GM18861 (cell line): ENCODE measurements at regions not wholly inside any gene's neighbourhood (a gene's known extent, or its start where the extent isn't known, plus 50 kb on each side); places are given as distances from the start of the nearest gene placed in this dataset.
"Not testable (repeated sequence)": the region's sequence is repeated elsewhere in the genome, so short reads cannot be mapped to it uniquely, and the experiment has no call there.

Experiments used
- ATAC-seq: cut with Tn5 transposase; IDR thresholded peaks from one replicate; pipeline ENCODE4 v1.9.1; 2021; ENCODE audit not compliant: unreplicated experiment

DNA sequence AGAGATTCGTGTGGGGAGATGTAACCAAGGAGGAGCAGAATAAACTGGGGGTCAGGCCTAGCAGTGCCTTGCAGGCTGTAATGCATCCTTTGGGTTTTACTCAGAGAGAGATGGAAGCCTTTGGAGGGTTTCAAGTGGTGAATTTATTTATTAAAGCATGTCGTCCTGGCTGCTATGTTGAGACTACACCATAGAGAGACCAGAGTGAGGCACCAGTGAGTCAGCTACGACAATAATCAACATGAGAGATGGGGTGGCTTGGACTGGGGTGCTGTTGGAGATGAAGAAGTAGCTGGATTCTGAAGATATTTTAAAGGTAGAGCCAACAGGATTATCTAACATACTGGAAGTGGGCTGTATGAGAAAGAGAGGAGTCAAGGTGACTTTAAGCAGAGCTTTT is 335.3 kb upstream of the ARHGEF26 start:
- ATAC-seq, result no peak

DNA sequence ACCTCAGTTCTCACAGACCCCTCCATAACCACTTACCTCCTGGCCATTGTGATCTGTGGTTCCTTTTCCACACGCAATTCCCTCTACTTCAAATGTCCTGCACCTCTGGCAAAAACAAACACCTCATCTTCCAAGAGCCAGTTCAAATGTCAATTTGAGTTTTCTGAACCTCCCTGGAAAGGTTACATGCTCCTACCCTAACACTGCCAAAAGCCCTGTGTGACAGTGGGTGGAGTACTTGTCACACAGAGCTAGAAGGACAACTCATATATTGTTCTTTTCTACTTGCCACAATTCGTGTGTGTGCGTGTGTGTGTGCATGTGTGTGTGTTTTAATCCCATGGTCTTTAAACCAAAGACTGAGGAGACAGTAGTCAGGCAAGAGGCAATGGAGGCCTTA is 331.8 kb upstream of the ARHGEF26 start:
- ATAC-seq, result no peak

DNA sequence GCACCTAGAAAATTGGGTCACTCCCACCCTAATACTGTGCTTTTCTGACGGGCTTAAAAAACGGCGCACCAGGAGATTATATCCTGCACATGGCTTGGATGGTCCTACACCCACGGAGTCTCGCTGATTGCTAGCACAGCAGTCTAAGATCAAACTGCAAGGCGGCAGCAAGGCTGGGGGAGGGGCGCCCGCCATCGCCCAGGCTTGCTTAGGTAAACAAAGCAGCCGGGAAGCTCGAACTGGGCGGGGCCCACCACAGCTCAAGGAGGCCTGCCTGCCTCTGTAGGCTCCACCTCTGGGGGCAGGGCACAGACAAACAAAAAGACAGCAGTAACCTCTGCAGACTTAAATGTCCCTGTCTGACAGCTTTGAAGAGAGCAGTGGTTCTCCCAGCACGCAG is 324.1 kb upstream of the ARHGEF26 start:
- not testable (repeated sequence) for ATAC-seq

DNA sequence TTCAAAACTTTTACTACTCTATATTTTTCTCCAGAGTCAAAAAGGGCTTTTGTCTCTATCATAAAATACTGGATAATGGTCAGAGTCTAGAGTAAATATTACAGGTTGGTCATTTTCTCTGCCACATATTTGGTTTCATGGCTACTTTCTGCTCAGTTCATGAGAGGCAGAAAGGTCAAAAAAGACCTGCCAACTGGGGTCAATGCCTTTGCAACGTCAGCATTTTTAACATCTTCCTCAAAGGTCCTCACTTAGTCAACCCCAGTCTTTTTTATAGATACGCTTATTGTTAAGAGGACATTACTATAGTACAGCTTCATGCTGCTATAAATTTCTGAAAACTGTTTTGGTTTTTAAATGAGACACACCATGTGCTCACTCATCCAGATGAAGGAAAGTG is 312.1 kb upstream of the ARHGEF26 start:
- no peak for ATAC-seq

DNA sequence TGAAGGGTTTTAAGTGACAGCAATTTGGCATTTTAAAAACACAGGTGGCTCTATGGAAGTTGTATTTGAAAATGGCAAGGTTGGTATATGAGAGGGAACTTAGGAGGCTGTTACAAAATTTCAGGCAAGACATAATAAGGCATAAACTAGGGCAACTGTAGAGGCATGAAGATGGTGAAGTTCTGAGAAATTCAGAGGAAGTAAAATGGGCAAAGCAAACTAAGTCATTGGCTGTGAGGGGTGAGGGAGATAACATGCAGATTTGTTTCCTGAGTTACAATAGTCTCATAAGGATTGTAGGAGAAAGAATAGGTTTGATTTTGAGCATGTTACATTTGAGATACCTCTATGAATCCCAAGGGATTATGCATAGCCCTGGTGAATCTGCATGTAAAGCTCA is 302.9 kb upstream of the ARHGEF26 start:
- no peak for ATAC-seq

DNA sequence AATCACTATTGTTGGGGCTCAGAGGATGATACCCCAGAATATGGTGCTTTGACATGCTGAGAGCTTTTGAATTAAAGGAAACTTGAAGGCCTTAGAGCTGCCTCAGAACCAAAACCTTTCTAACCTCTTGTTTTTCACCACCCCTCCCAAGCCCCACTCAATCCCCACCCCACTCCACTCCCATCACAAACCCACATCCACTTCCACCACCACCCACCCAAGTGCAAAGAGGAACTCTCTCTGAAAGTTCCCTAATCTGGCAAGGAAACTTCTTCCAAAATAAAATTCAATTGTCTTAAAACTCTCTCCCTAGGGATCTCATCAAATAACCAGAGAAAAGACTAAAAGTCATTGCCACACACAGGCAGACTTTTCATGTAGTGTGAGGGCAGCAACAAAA is 301.2 kb upstream of the ARHGEF26 start:
- ATAC-seq, result no peak

DNA sequence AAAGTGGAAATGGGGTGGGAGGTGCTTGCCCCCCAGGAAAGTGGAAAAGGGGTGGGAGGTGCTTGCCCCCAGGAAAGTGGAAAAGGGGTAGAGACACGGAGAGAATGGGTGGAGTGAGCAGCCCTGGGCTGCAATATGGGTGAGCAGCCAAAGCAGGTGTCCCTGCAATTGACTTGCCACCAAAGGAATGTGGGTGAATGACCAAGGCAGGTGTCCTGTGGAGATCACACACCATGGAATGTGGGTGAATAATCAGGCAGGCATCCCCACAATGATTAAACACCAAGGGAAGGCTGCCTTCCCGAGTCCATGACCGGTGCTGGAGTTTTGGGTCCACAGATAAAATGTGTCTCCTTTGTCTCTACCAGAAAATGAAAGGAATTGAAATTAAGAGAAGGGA is 292.8 kb upstream of the ARHGEF26 start:
- ATAC-seq, result not testable (repeated sequence)

DNA sequence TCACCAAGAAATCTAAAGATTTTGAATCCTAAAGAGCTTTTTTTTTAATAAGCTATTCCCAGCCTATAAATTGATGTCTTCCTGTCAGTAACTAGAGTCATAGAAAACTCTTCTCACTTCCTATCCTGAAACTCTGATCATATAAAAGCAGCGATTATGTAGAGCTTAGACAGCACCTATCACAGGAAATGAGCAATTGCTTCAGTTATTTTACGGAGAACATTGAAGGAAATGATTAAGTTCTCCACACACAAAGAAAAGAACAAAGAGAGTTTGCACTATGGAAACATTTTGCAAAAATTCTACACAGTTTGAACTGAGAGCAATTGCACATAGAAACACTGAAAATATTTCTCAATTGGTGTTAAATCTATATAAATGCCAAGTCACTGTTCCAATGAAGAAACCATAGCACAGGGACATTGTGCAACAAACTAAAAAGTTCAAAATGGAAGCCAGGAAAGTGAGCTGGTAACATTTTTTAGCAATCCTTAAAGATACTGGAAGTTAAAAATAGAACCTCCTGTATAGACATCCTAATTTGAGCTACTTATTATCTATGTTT is 291.5 kb upstream of the ARHGEF26 start:
- no peak for ATAC-seq

DNA sequence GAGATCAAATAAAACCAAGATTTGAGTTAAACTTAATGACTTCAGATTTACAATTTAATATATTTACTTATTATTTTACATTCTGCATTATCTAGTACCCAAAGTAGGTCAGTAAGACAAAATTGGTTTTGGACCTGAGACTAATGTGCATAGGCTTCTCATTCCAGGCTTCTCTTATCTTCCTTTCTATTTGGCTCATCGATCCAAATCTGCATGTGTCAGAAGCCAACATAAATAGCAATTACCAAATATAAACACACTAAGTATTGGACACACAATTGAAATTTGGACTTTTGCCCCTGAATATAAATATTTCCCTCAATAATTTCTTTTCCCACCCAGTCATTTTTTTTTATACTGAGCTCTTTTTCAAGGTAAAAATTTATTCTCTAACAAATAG is 290.6 kb upstream of the ARHGEF26 start:
- no peak for ATAC-seq

DNA sequence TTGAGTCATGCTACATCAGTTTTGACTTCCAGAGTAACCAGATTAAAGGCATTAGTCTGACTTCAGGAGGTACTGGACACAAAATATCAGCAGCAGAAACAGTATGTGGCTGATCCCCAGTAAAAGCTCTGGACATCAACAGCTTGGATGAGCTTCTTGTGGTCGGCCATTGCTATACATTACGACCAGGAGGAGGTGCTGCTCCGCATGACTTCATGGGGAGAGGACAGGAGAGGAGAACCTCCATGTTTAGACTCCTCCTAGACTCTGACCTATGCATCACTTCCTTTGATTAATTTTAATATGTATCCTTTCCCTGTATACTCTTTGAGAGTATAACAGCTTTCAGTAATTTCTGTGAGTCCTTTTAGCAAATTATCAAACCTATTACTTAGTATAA is 285.6 kb upstream of the ARHGEF26 start:
- ATAC-seq, result peak; percentile 70

DNA sequence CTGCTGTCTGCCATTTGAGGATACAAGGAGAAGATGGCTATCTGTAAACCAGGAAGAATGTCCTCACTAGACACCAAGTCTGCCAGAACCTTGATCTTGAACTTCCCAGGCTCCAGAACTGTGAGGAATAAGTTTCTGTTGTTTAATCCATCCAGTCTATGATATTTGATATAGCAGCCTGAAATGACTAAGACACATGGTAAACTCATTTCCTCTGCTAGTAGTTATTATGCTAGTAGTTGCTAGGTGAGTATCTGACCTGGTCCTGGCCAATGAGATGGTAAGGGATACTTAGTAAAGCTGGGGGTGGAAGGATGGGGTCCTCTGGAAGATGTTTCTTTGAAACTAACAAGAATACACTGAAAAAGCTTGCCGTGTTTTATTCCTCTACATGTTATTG is 280.7 kb upstream of the ARHGEF26 start:
- ATAC-seq, result no peak

DNA sequence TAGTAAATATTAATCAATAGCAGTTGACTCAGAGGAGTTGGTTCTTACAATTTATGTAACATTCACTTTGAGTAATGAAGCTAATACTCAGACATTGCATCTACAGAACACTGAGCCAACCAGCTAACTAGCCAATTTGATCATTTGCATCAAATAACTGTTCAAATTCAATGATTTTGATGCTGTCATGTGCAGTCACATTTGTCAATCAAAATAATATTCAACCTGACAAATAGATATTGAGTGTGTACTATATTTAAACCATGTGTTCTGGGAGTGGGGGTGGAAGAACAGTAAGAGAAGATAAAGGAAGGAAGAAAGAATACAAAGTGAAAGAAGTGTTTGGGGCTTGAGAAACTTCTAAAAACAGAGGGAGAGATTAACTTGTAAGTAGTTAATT is 277.2 kb upstream of the ARHGEF26 start:
- ATAC-seq, result no peak

DNA sequence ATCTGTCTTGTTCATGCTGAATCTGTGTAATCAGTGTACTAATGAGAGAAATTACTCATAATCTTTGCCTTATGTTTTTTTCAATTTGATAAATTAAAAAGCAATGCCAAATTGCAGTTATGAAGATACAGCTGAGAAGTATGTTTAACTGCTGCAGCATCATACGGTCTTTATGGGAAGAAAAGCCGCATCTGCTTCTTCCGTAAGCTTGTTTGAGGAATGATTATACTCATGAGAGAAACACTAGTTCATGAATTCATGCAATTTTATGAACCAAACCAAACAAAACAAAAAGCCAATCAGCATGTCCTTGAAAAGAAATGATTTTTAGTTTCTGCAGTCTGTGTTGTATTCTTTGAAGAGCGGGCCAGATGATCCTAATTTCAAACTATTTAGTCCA is 275.9 kb upstream of the ARHGEF26 start:
- no peak for ATAC-seq

DNA sequence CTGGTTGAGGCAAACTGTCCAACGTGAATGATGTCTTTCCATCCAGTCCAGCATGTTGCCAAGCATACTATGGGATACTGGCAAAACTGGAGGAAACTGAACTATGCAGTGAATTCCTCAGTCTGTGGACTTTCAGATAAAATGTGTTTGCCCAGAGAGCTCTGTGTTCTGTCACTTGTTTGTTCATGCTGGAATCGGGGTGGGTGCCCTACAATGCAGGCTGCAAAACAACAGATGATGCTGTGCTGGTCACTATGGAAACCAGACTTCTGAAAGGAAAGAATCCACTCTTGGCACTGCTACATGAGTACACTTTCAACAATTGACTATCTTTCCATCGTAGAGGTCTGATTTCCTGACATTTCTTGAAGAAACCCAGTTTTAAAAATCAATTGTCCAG is 272.5 kb upstream of the ARHGEF26 start:
- ATAC-seq, result no peak

DNA sequence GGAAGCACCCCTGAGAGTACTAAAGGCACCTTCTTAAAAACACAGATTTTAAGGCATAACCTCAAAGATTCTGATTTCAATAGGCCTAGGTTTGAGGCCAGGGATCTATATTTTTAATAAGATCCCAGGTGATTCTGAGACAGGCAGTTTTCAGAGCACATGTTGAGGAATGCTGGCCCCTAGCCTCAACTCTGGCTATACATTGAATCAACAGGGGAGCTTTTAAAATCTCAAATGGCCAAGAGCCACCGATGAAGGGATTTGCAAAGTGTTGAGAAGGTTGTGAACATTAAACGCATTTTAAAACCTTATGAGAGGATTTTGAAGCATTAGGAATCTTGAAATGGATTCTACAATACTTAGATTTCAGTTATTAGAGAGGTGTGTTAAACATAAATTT is 268.8 kb upstream of the ARHGEF26 start:
- no peak for ATAC-seq

DNA sequence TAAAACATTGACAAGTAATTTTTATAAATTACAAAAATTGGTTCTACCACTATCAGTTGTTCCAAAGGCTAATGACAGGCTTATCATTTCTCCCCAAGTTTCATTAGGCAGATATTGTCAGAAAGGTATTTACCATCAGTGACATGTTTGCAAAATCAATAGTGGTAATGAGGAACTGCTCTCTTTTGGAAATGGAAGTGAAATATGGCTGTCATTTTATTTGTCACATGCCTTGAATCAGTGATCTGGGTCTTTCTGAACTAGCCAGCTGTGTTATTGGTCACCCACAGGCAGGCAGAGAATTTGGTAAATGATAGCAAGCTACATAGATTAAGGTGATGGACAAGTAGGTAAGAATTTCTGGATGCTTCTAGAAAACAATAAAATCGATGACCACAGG is 268.0 kb upstream of the ARHGEF26 start:
- ATAC-seq, result no peak

DNA sequence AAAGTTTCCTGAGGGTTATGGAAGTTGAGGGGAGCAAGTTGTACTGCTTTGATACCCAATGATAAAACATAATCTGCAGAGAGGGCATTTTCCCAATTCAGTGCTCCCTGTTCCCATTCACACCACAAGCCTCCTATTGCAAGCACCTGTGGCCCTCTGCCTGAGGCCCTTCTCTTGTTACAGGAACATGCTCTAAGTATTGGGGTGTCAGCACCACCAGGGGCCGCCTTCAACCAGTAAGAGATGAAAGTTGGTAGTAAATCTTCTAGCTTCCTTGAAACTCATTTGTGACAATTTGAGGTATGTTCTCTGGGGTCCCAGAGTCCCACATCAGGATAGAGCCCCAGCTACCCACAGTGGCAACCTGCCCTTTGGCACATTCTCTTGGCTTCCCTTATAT is 265.4 kb upstream of the ARHGEF26 start:
- peak; percentile 76 for ATAC-seq

DNA sequence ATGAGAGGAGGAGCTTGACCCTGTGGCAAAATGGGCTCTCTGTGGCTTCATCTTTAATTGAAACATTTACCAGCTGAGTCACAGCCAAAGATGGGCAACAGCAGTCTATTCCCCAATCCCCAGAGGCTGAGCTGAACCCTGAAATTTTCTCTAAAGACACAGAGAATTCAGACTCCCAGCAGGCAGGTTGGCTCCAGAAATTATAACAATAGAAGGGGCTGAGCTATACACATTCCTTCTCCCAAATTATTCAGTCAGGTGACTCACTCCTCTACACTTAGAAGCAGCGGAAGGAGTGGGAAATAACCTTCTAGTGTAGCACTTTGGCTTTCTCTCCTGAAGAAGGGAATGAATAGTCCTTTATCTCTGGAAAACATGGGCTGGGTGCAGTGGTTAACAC is 264.3 kb upstream of the ARHGEF26 start:
- ATAC-seq, result no peak

DNA sequence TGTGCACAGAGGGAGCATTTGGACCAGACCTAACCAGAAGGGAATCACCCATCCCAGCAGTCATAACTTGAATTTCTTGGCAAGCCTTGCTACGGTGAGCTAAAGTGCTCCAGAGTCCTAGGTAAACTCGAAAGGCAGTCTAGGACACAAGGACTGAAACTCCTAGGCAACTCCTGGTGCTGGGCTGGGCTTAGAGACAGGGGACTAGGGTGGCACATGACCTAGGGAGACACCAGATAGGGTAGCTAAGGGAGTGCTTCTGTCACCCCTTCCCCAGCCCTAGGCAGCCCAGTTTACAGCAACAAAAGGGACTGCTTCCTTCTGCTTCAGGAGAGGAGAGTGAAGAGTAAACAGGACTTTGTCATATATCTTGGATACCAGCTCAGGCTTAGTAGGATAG is 256.4 kb upstream of the ARHGEF26 start:
- no peak for ATAC-seq

DNA sequence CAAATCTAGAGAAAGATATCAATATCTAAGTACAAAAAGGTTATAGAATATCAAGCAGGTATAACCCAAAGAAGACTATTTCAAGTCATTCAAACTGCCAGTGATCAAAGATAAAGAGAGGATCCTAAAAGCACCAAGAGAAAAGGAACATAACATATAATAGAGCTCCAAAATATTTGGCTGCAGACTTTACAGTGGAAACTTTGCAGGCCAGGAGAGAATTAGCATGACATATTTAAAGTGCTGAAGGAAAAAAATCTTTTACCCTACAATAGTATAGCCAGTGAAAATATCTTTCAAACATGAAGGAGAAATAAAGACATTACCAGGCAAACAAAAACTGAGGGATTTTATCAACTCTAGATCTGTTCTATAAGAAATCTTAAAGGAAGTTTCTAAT is 254.3 kb upstream of the ARHGEF26 start:
- ATAC-seq, result no peak

DNA sequence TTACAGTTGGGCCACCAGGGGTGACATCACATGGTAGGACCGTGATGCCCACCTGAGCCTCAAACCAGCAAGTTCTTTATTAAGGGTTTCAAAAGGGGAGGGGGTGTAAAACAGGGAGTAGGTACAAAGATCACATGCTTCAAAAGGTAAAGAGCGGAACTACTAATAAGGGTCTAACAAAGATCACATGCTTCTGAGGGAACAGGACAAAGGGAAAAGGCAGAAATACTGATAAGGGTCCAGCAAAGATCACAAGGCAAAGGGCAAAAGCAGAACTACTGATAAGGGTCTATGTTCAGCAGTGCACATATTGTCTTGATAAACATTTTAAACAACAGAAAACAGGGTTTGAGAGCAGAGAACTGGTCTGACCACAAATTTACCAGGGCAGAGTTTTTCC is 246.8 kb upstream of the ARHGEF26 start:
- not testable (repeated sequence) for ATAC-seq

DNA sequence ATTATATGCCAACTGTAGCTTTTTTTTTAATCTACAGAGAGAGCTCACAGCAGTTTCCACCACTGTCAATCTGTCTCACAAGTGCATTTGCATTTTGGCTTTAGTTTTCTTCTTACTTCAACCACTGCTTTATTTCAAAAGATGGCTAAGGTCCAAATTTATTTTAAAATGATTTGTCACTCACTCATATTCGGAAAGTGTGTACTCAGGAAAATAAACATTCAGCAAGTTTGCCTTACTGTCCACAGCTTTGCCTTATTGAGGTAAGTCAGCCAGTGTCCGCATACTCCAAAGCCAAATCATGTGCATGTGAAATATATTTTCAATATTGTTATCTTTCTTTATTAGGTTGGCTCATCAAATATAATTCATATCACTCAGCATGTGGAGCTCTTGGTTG is 240.7 kb upstream of the ARHGEF26 start:
- no peak for ATAC-seq

DNA sequence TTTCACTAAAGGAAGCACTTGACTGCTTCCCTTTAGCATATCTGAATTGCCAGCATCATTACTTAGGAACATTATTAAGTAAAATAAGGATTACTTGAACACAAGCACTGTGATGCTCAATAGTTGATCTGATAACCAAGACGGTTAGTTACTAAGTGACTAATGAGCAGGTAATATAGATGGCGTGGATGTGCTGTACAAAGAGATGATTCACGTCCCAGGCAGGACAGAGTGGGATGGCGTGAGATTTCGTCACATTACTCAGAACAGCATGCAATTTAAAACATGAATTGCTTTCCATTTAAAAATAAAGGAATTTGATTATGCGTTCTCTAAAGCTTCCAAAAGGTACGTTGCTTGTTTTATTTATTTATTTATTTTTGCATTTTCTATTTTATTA is 240.0 kb upstream of the ARHGEF26 start:
- ATAC-seq, result no peak

DNA sequence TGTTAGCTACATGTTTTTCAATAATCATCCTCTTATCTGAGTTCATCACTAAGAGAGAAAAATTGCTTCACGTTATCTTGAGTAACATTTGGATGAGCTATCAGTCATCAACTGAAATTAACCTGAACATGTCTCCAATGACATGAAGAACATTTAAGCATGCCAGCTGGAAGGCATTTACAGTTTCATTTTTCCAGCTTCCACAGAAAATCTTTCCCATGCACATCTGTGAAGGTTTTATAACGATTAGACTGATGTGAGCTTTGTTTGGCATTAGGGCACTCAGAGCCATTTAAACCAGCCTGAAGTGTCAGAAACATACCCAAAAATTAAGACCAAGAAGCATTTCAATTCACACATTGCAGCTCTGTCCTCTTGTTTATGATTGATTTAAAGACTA is 235.8 kb upstream of the ARHGEF26 start:
- ATAC-seq, result no peak
